RWPE2 (cell line): ENCODE measurements at regions not wholly inside any gene's neighbourhood (a gene's known extent, or its start where the extent isn't known, plus 50 kb on each side); places are given as distances from the start of the nearest gene placed in this dataset.

Experiments
- ATAC-seq: fragments of 200-7000 bp; cut with Tn5 transposase; 3 replicates; pipeline ENCODE4 v1.9.1; 2021; ENCODE audit warnings: low read depth
- DNase-seq: peaks from one replicate; pipeline ENCODE4 v3.0.0-alpha.2; 2020; ENCODE audit warnings: low spot score
- H3K27ac ChIP-seq: fragments of 450-650 bp; 2 replicates; pipeline ENCODE4 v1.5.1; 2017; ENCODE audit warnings: mild to moderate bottlenecking; ENCODE audit not compliant: poor library complexity, severe bottlenecking
- H3K27me3 ChIP-seq: fragments of 250-450 bp; sonication (Bioruptor Pico); 2 replicates; pipeline ENCODE4 v1.5.1; 2021; ENCODE audit warnings: mild to moderate bottlenecking, moderate library complexity; ENCODE audit not compliant: insufficient read depth, poor library complexity, severe bottlenecking
- H3K36me3 ChIP-seq: fragments of 250-450 bp; sonication (Bioruptor Pico); 2 replicates; pipeline ENCODE4 v1.5.1; 2020; ENCODE audit warnings: low read depth, mild to moderate bottlenecking, moderate library complexity
- H3K4me1 ChIP-seq: fragments of 250-450 bp; sonication (Bioruptor Pico); 2 replicates; pipeline ENCODE4 v1.5.1; 2021; ENCODE audit warnings: mild to moderate bottlenecking, moderate library complexity; ENCODE audit not compliant: insufficient read depth, poor library complexity, severe bottlenecking
- H3K4me3 ChIP-seq: fragments of 250-450 bp; sonication (Bioruptor Pico); 2 replicates; pipeline ENCODE4 v1.5.1; 2021; ENCODE audit warnings: mild to moderate bottlenecking, moderate library complexity; ENCODE audit not compliant: severe bottlenecking
- H3K9me3 ChIP-seq: fragments of 250-450 bp; sonication (Bioruptor Pico); 2 replicates; pipeline ENCODE4 v1.5.1; 2021; ENCODE audit warnings: mild to moderate bottlenecking, moderate library complexity; ENCODE audit not compliant: severe bottlenecking
- TF ChIP-seq, protein P1 (sequence below): fragments of 450-650 bp; IDR thresholded peaks from one replicate; pipeline ENCODE4 v1.5.1; 2017; ENCODE audit warnings: mild to moderate bottlenecking, moderate library complexity; ENCODE audit not compliant: poor library complexity, severe bottlenecking

DNA sequence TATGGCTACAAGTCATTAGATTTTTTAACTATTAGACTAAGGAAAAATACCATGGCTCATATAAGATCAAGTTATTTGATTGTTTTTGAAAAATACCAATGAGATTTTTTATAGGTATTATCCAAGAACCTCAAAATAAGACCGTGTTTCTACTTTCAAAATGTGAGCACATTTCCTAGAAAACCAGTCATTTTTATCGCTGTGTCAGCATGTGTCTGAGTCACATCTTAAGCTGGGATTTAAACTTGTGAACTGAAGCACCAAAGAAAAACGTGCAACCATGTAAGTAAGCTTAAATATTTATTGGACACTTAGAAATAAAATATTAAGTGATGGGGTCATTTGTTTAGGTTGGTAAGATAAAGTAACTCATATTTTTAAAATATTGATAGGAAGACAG, 1676.0 kb upstream of the NUDT12 start:
- Histone ChIP-seq H3K9me3 (no peaks in the 10 kb centered on the region), H3K36me3 (no peaks in the 10 kb centered on the region), H3K4me1 (no peaks in the 10 kb centered on the region), H3K4me3 (no peak overlapping the region), H3K27ac (no peak overlapping the region), H3K27me3 (no peaks in the 10 kb centered on the region)
- TF ChIP-seq, protein P1, sequence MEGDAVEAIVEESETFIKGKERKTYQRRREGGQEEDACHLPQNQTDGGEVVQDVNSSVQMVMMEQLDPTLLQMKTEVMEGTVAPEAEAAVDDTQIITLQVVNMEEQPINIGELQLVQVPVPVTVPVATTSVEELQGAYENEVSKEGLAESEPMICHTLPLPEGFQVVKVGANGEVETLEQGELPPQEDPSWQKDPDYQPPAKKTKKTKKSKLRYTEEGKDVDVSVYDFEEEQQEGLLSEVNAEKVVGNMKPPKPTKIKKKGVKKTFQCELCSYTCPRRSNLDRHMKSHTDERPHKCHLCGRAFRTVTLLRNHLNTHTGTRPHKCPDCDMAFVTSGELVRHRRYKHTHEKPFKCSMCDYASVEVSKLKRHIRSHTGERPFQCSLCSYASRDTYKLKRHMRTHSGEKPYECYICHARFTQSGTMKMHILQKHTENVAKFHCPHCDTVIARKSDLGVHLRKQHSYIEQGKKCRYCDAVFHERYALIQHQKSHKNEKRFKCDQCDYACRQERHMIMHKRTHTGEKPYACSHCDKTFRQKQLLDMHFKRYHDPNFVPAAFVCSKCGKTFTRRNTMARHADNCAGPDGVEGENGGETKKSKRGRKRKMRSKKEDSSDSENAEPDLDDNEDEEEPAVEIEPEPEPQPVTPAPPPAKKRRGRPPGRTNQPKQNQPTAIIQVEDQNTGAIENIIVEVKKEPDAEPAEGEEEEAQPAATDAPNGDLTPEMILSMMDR, result no peak
- ATAC-seq (no peak), DNase-seq (no peak)

DNA sequence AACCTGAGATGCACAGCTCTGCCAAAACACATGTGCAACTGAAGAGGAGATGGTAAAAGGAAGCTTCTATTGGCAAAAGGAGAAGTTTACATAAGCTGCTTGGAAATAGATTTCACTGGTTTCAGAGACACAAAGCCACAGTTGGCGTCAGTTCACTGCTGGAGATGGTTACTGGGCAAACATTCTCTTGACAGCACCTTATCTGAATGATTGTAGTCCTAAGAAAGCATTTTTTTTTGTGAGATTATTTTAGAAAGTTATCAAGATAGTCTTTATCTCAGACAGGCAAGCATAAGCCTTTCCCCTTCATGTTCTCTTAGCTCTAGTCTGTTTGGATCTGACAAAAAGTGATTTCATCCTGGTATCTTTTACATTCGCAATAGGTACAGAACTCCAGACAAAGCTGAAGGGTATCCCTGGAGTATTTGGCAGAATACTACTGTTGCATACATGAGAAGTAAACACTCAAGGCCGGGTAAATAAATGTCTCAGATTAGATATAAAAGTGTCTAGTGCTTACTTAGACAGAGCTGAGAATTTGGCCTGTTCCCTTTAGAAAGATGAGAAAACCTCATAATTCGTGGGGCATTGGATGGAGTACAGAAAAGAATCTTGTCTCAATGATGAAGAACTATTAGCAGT, 1668.0 kb upstream of the NUDT12 start:
- no peak overlapping the region for H3K4me3 ChIP-seq
- H3K4me1 ChIP-seq, result no peaks in the 10 kb centered on the region
- ATAC-seq, result no peak
- H3K27me3 ChIP-seq, result no peaks in the 10 kb centered on the region
- no peaks in the 10 kb centered on the region for H3K36me3 ChIP-seq
- no peak for DNase-seq
- H3K9me3 ChIP-seq, result no peaks in the 10 kb centered on the region
- no peak overlapping the region for H3K27ac ChIP-seq
- TF ChIP-seq, protein P1, result no peak

DNA sequence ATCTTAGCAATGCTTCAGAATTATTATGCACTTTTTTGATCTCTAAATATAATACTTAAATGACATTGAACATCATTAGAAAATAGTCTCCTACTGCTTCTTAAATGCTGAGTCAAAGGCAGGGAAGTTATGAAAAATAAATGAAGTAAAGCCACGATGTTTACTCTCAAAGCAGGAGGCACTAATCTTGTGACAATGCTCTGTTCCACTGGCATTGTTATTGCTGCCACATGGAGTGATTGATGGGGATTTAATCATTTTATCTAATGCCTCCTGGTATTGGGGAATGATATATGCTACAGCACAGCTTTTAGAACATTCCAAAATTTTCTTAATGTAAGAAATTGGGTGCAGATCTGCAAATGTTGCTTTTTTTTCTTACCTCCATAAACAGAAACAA, 1655.4 kb upstream of the NUDT12 start:
- no peak for DNase-seq
- H3K36me3 ChIP-seq, result no peaks in the 10 kb centered on the region
- ATAC-seq, result no peak
- H3K4me3 ChIP-seq, result no peak overlapping the region
- H3K27me3 ChIP-seq, result peaks cover 3% of the 10 kb centered on the region
- H3K27ac ChIP-seq, result no peak overlapping the region
- no peaks in the 10 kb centered on the region for H3K4me1 ChIP-seq
- TF ChIP-seq, protein P1, result no peak
- no peaks in the 10 kb centered on the region for H3K9me3 ChIP-seq

DNA sequence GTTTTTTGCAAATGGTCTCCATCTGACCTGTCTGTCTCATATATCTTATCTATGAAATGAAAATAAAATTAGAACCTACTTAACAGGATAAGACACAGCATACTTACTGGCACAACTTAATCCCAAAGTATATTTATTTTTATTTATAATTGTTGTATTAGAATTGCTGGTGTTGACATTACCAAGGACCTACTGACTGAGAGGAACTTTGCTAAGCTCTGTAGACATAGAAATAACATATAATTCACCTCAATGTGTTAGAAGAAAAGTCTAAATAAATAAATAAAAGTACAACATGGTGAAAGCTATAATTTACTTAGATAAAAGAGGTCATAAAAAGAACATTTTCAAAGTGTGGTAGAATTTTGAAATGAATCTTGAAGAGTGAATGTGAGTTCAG, 1650.5 kb upstream of the NUDT12 start:
- Histone ChIP-seq H3K4me3 (no peak overlapping the region), H3K36me3 (no peaks in the 10 kb centered on the region), H3K4me1 (no peaks in the 10 kb centered on the region), H3K27me3 (peaks cover 7% of the 10 kb centered on the region), H3K9me3 (no peaks in the 10 kb centered on the region), H3K27ac (no peak overlapping the region)
- ATAC-seq (no peak), DNase-seq (no peak)
- TF ChIP-seq, protein P1, result no peak

DNA sequence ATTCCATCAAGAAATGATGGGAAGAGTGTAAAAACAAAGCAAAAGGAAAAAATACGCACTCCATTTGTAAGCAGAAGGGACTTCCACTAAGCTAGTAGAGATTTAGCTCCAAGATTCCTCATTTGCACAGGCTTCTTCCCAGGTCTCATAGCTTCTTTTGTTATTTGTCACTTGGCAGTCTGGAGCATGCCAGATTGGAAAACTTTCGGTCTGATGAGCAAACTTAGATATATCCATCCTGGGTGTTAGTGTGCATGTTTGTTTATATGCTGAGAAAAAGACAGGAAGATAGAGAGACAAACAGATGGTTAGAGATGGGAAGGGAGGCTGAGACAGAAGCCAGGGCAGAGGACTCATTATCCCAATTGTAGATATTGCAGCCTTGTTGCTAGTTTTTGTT, 1644.5 kb upstream of the NUDT12 start:
- Histone ChIP-seq H3K9me3 (no peaks in the 10 kb centered on the region), H3K27me3 (peaks cover 30% of the 10 kb centered on the region), H3K4me1 (no peaks in the 10 kb centered on the region), H3K4me3 (no peak overlapping the region), H3K36me3 (no peaks in the 10 kb centered on the region), H3K27ac (no peak overlapping the region)
- ATAC-seq (no peak; the same call in 2 of the 3 replicates), DNase-seq (no peak)
- TF ChIP-seq, protein P1, result no peak
